ENCODE measurements at regions not wholly inside any gene's neighbourhood (a gene's known extent, or its start where the extent isn't known, plus 50 kb on each side); places are given as distances from the start of the nearest gene placed in this dataset.

DNA sequence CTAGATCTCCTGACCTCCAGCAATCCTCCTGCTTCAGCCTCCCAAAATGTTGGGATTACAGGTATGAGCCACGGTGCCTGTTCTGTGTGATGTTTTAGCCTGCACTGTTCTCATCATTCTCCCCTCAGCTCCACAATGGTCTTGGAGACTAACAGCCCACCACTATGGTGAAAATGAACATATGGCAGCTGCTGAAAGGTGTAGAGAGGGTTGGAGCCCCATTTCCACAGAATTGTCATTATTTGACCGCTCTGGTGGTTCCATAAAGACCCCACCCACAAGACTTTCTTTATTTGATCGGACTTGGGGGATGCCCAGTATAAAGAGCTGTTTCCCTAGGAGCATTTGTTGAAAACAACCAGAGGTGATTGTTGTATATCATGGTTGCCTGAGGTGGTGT, 67.9 kb upstream of the SEPTIN5 start:
- intact Hi-C loops (cut with micrococcal nuclease), result no loop called here
- no TSS peak for BruUV-seq (replicated peaks)
- H3K9ac ChIP-seq (ENCODE audit: low read length), result no peak overlapping the region
- no peaks in the 10 kb centered on the region for H3K4me1 ChIP-seq (ENCODE audit: insufficient read depth, low read length)
- no peak overlapping the region for H2AFZ ChIP-seq (ENCODE audit: low read length)
- ATAC-seq, result no peak
- no peak overlapping the region for H3K27ac ChIP-seq (ENCODE audit: low read length)
- TF ChIP-seq CTCF (conservative IDR thresholded peaks at IDR 0.05; ENCODE audit: low read depth, low read length), result no peak
- no peak for TF ChIP-seq EZH2 (IDR thresholded peaks at IDR 0.05; ENCODE audit: low read length, unreplicated experiment)
- TF ChIP-seq EZH2phosphoT487 (IDR thresholded peaks at IDR 0.05; ENCODE audit: borderline replicate concordance, low read length), result no peak
- ChIA-PET POLR2A (ENCODE audit: unreplicated experiment) (no interaction called here), CTCF (no interaction called here)
- H3F3A ChIP-seq (ENCODE audit: low read length, unreplicated experiment), result no peaks in the 10 kb centered on the region
- H3K36me3 ChIP-seq (ENCODE audit: low read depth, low read length), result no peaks in the 10 kb centered on the region
- H3K79me2 ChIP-seq (ENCODE audit: low read length), result no peaks in the 10 kb centered on the region
- H3K9me2 ChIP-seq (replicated peaks; ENCODE audit: low read length), result no peaks in the 10 kb centered on the region
- H3K4me3 ChIP-seq (ENCODE audit: low read length), result no peak overlapping the region
- H4K20me1 ChIP-seq (ENCODE audit: low read length), result no peaks in the 10 kb centered on the region
- H3K27me3 ChIP-seq (ENCODE audit: low read length), result 0 out of 2 replicates have a peak, but pooled peaks cover 4% of the 10 kb centered on the region
- DNase-seq, result no peak
- H3K4me2 ChIP-seq (ENCODE audit: low read length), result no peak overlapping the region
- H3K9me3 ChIP-seq (ENCODE audit: low read length), result no peaks in the 10 kb centered on the region

GRCh38 chr22:19648419-19648929, 65.8 kb upstream of the SEPTIN5 start:
- no peaks in the 10 kb centered on the region for H3K9me2 ChIP-seq (replicated peaks; ENCODE audit: low read length)
- H4K20me1 ChIP-seq (ENCODE audit: low read length), result no peaks in the 10 kb centered on the region
- no peaks in the 10 kb centered on the region for H3K36me3 ChIP-seq (ENCODE audit: low read depth, low read length)
- H3F3A ChIP-seq (ENCODE audit: low read length, unreplicated experiment), result no peaks in the 10 kb centered on the region
- POLR2A ChIA-PET (ENCODE audit: unreplicated experiment), result no interaction called here
- H2AFZ ChIP-seq (ENCODE audit: low read length), result no peak overlapping the region
- no peak overlapping the region for H3K4me2 ChIP-seq (ENCODE audit: low read length)
- CTCF ChIA-PET, result no interaction called here
- ATAC-seq (no peak), DNase-seq (no peak)
- TF ChIP-seq EZH2phosphoT487 (IDR thresholded peaks at IDR 0.05; ENCODE audit: borderline replicate concordance, low read length) (no peak), CTCF (conservative IDR thresholded peaks at IDR 0.05; ENCODE audit: low read depth, low read length) (no peak), EZH2 (IDR thresholded peaks at IDR 0.05; ENCODE audit: low read length, unreplicated experiment) (no peak)
- H3K27me3 ChIP-seq (ENCODE audit: low read length), result 0 out of 2 replicates have a peak, but pooled peaks cover 4% of the 10 kb centered on the region
- H3K27ac ChIP-seq (ENCODE audit: low read length), result no peak overlapping the region
- no peaks in the 10 kb centered on the region for H3K4me1 ChIP-seq (ENCODE audit: insufficient read depth, low read length)
- no peak overlapping the region for H3K9ac ChIP-seq (ENCODE audit: low read length)
- intact Hi-C loops (cut with micrococcal nuclease), result no loop called here
- H3K4me3 ChIP-seq (ENCODE audit: low read length), result no peak overlapping the region
- BruUV-seq (replicated peaks), result no TSS peak
- no peaks in the 10 kb centered on the region for H3K9me3 ChIP-seq (ENCODE audit: low read length)
- no peaks in the 10 kb centered on the region for H3K79me2 ChIP-seq (ENCODE audit: low read length)

GRCh38 chr22:19652316-19652715, 62.0 kb upstream of the SEPTIN5 start:
- H3K36me3 ChIP-seq (ENCODE audit: low read depth, low read length), result no peaks in the 10 kb centered on the region
- H3K79me2 ChIP-seq (ENCODE audit: low read length), result no peaks in the 10 kb centered on the region
- ChIA-PET POLR2A (ENCODE audit: unreplicated experiment) (no interaction called here), CTCF (no interaction called here)
- no TSS peak for BruUV-seq (replicated peaks)
- DNase-seq (no peak), ATAC-seq (no peak)
- H3F3A ChIP-seq (ENCODE audit: low read length, unreplicated experiment), result no peaks in the 10 kb centered on the region
- intact Hi-C loops (cut with micrococcal nuclease), result no loop called here
- H3K4me3 ChIP-seq (ENCODE audit: low read length), result no peak overlapping the region
- no peak overlapping the region for H3K4me2 ChIP-seq (ENCODE audit: low read length)
- no peaks in the 10 kb centered on the region for H3K9me2 ChIP-seq (replicated peaks; ENCODE audit: low read length)
- H3K9ac ChIP-seq (ENCODE audit: low read length), result no peak overlapping the region
- no peaks in the 10 kb centered on the region for H4K20me1 ChIP-seq (ENCODE audit: low read length)
- TF ChIP-seq CTCF (conservative IDR thresholded peaks at IDR 0.05; ENCODE audit: low read depth, low read length) (no peak), EZH2phosphoT487 (IDR thresholded peaks at IDR 0.05; ENCODE audit: borderline replicate concordance, low read length) (no peak), EZH2 (IDR thresholded peaks at IDR 0.05; ENCODE audit: low read length, unreplicated experiment) (no peak)
- H3K9me3 ChIP-seq (ENCODE audit: low read length), result no peaks in the 10 kb centered on the region
- 0 out of 2 replicates have a peak, but pooled peaks cover 4% of the 10 kb centered on the region for H3K27me3 ChIP-seq (ENCODE audit: low read length)
- H3K4me1 ChIP-seq (ENCODE audit: insufficient read depth, low read length), result no peaks in the 10 kb centered on the region
- no peak overlapping the region for H3K27ac ChIP-seq (ENCODE audit: low read length)
- no peak overlapping the region for H2AFZ ChIP-seq (ENCODE audit: low read length)
